Adrenal gland (tissue), 9 donors: ENCODE measurements at regions not wholly inside any gene's neighbourhood (a gene's known extent, or its start where the extent isn't known, plus 50 kb on each side); places are given as distances from the start of the nearest gene placed in this dataset.

Experiments
- DNase-seq, 7 donors: peaks; one replicate each; pipeline ENCODE4 v3.0.0-alpha.2; 2019 to 2020
- H3K27ac ChIP-seq, 5 donors: fragments of 200-600 bp; sonication (generic) in 4 of 5; 1 replicate in 3 of 5; 2 replicates in 2 of 5; pipeline versions ENCODE4 v1.5.1 to v1.8.0; 2016 to 2020; ENCODE audit warnings: mild to moderate bottlenecking in 1 of 5
- H3K27me3 ChIP-seq: fragments of 200-600 bp; 2 replicates; pipeline ENCODE4 v1.8.0; 2021
- H3K36me3 ChIP-seq, 2 donors: fragments of 200-600 bp; replicated peaks in 1 of 2; 1 replicate in 1 of 2; 2 replicates in 1 of 2; pipeline versions ENCODE4 v1.5.1 to v1.8.0; 2018 to 2022
- H3K4me1 ChIP-seq, 2 donors: fragments of 200-600 bp; replicated peaks in 1 of 2; 1 replicate in 1 of 2; 2 replicates in 1 of 2; pipeline versions ENCODE4 v1.5.1 to v1.8.0; 2018 to 2021
- H3K4me3 ChIP-seq, 4 donors: fragments of 200-600 bp; sonication (generic) in 3 of 4; one replicate each; pipeline ENCODE4 v1.5.1; 2016 to 2018
- H3K9me3 ChIP-seq, 3 donors: fragments of 200-600 bp; sonication (generic) in 1 of 3; replicated peaks in 1 of 3; 1 replicate in 2 of 3; 2 replicates in 1 of 3; pipeline versions ENCODE4 v1.5.1 to v1.8.0; 2016 to 2021
- POLR2A ChIP-seq, 2 donors: fragments of 450-650 bp; IDR thresholded peaks; one replicate each; pipeline ENCODE4 v1.6.1; 2017; ENCODE audit warnings: antibody characterized with exemption in 2 of 2, mild to moderate bottlenecking in 2 of 2, moderate library complexity in 1 of 2
- WGBS, 4 donors: extraction: QIAGEN DNeasy Blood & Tissue Kit in 2 of 4; methylation state at CpG; one replicate each; pipeline versions ENCODE4 v1.1.5 to v1.1.7; 2013 to 2017; 5-methylcytosine and 5-hydroxymethylcytosine counted together
- intact Hi-C, 2 donors: fragments of 100-400 bp; cut with DNase I; formaldehyde crosslinking; loops; one replicate each; pipeline versions ENCODE4 v1.14.1 to v1.15.0; 2022 to 2023
- TF ChIP-seq, protein P1 (sequence below), 6 experiments: fragments of 450-650 bp in 4 of 6; fragments of 200-600 bp in 2 of 6; sonication (generic) in 1 of 6; IDR thresholded peaks; 1 replicate in 5 of 6; 2 replicates in 1 of 6; pipeline versions ENCODE4 v1.5.1 to v1.8.0; 2016 to 2021; ENCODE audit warnings: antibody characterized with exemption in 6 of 6, mild to moderate bottlenecking in 2 of 6, moderate library complexity in 1 of 6
- donor health status: healthy with polysubstance abuse.
- donor health status: Bipolar disorder and iron deficiency.
- donor health status: DM: yes; HTN: yes; CAD: no.
- donor health status: DM: no; HTN: no; CAD: no.
- donor health status: DM: no; HTN: no; CAD: no.

DNA sequence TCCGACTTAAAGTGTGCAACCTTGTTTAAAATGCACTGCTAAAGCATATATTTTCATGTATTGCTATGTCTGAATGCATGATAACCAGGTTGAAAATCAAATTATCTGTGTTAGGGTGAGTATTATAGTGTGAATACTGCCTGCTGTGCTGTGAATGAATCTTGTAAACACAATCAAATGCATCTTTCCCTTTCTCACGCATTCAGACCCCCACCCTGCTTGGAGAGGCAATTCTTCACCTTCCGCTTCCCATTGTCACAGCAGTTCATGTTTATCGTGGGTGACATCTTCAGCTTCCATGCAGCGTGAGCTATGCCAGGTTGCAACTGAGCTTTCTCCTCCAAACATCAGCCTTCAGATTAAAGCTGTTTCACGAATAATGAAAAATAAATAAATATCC is 418.0 kb downstream of the MEIS1 start:
- TF ChIP-seq POLR2A (IDR thresholded peaks at IDR 0.05), result no peak
- TF ChIP-seq, protein P1, sequence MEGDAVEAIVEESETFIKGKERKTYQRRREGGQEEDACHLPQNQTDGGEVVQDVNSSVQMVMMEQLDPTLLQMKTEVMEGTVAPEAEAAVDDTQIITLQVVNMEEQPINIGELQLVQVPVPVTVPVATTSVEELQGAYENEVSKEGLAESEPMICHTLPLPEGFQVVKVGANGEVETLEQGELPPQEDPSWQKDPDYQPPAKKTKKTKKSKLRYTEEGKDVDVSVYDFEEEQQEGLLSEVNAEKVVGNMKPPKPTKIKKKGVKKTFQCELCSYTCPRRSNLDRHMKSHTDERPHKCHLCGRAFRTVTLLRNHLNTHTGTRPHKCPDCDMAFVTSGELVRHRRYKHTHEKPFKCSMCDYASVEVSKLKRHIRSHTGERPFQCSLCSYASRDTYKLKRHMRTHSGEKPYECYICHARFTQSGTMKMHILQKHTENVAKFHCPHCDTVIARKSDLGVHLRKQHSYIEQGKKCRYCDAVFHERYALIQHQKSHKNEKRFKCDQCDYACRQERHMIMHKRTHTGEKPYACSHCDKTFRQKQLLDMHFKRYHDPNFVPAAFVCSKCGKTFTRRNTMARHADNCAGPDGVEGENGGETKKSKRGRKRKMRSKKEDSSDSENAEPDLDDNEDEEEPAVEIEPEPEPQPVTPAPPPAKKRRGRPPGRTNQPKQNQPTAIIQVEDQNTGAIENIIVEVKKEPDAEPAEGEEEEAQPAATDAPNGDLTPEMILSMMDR (IDR thresholded peaks at IDR 0.05), result no peak

GRCh38 chr2:66853585-66853984 is 418.7 kb downstream of the MEIS1 start:
- Histone ChIP-seq H3K9me3 (no peaks in the 10 kb centered on the region), H3K4me1 (no peaks in the 10 kb centered on the region), H3K4me3 (no peak overlapping the region), H3K27ac (peak overlapping the region in 2 of 5 donors; percentile 31 to 59), H3K36me3 (no peaks in the 10 kb centered on the region), H3K27me3 (no peaks in the 10 kb centered on the region)
- WGBS, 4 donors, result 53 to 73% (median 62%) methylated on average over 6 of the region's 6 CpGs
- peak in 6 of 7 donors; percentile 18 to 59 (median 32) for DNase-seq
- intact Hi-C loops, result no loop called here
- TF ChIP-seq, protein P1 (IDR thresholded peaks at IDR 0.05), result no peak
- TF ChIP-seq POLR2A (IDR thresholded peaks at IDR 0.05), result no peak

More for the DNA sequence above, 418.0 kb downstream of the MEIS1 start:
- no peak overlapping the region for H3K4me3 ChIP-seq
- 72 to 82% (median 78%) methylated on average over 6 of the region's 6 CpGs for WGBS, 4 donors
- no peak overlapping the region for H3K27ac ChIP-seq
- H3K27me3 ChIP-seq, result no peaks in the 10 kb centered on the region
- no peaks in the 10 kb centered on the region for H3K9me3 ChIP-seq
- H3K36me3 ChIP-seq, result no peaks in the 10 kb centered on the region
- intact Hi-C loops, result no loop called here
- DNase-seq, result no peak
- H3K4me1 ChIP-seq, result no peaks in the 10 kb centered on the region

GRCh38 chr2:66854298-66854697 is 419.4 kb downstream of the MEIS1 start:
- no peaks in the 10 kb centered on the region for H3K36me3 ChIP-seq
- no peaks in the 10 kb centered on the region for H3K4me1 ChIP-seq
- no peaks in the 10 kb centered on the region for H3K27me3 ChIP-seq
- WGBS, 4 donors, result 53 to 86% (median 65%) methylated on average over 3 of the region's 3 CpGs
- TF ChIP-seq POLR2A (IDR thresholded peaks at IDR 0.05), result no peak
- TF ChIP-seq, protein P1 (IDR thresholded peaks at IDR 0.05), result no peak
- H3K4me3 ChIP-seq, result no peak overlapping the region
- peak overlapping the region in 2 of 5 donors; percentile 31 to 42 for H3K27ac ChIP-seq
- intact Hi-C loops, result no loop called here
- no peak for DNase-seq
- H3K9me3 ChIP-seq, result no peaks in the 10 kb centered on the region

DNA sequence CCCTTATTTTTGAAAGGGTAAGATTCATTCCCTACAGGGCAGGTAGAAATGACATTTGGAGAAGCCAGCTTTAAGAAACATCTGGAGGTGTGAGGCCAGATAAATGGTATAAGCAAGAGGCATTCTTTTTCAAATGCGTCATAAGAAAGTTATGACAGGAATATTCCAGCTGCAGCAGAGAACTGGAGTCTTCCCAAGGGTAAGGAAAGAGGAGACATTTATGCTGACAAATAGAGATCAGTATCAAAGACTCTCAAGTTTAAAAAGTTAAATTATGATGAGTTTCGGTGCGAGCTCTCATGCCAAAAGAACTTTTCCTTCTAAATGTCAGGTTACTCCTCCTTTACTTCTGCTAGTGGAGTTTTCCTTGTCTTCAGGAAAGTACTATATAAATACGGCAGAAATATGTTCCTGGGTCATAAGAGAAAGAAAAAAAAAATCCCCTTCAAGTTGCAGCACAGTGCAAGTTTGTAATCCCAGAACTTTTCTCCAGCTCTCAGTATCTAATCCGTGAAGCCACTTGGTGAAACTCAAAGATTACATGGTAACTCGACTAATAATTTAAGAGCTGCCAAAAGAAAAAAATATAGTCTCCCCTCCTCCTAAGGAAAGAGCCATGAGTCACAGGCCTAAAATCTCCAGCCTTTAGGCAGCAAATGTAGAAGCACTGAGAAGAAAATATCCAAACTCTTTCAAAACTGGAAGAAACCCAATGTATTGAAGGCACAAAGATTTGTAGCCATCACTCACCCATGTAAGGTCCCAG is 428.1 kb downstream of the MEIS1 start:
- DNase-seq, result peak in 3 of 7 donors; percentile 9 to 28 (median 19)
- no peak overlapping the region for H3K4me3 ChIP-seq
- intact Hi-C loops, result no loop called here
- H3K27ac ChIP-seq, result peak overlapping the region in 4 of 5 donors; percentile 27 to 71 (median 51)
- H3K9me3 ChIP-seq, result no peaks in the 10 kb centered on the region
- H3K27me3 ChIP-seq, result no peaks in the 10 kb centered on the region
- 31 to 36% (median 32%) methylated on average over 6 of the region's 6 CpGs for WGBS, 4 donors
- H3K4me1 ChIP-seq, result peaks cover 11 to 12% of the 10 kb centered on the region in 2 donors
- H3K36me3 ChIP-seq, result no peaks in the 10 kb centered on the region
- TF ChIP-seq, protein P1 (IDR thresholded peaks at IDR 0.05), result no peak
- TF ChIP-seq POLR2A (IDR thresholded peaks at IDR 0.05), result no peak
